ENCODE measurements at regions not wholly inside any gene's neighbourhood (a gene's known extent, or its start where the extent isn't known, plus 50 kb on each side); places are given as distances from the start of the nearest gene placed in this dataset.

- H3K4me1 ChIP-seq (ENCODE audit: insufficient read depth, low read length) = no peaks in the 10 kb centered on the region
- H3K9ac ChIP-seq (ENCODE audit: low read depth, low read length) = no peak overlapping the region
- H3K36me3 ChIP-seq (ENCODE audit: insufficient read depth, low read length) = peaks cover 3% of the 10 kb centered on the region; the same call in 1 of the 2 replicates
- 82% methylated on average over 9 of the region's 9 CpGs for WGBS
- peaks cover 14% of the 10 kb centered on the region; the same call in 1 of the 2 replicates for H3K9me3 ChIP-seq (ENCODE audit: insufficient read depth, low read depth, low read length)
- H3K4me3 ChIP-seq (ENCODE audit: low read length) = no peak overlapping the region
- no peak overlapping the region for H3K27ac ChIP-seq (ENCODE audit: low read depth, low read length)
- no peaks in the 10 kb centered on the region for H3K27me3 ChIP-seq (ENCODE audit: insufficient read depth, low read length)
Observed at GRCh38 chr11:71082454-71082853, 169.9 kb downstream of the SHANK2 start.

GRCh38 chr11:71081704-71082230 is 170.6 kb downstream of the SHANK2 start:
- WGBS = 94% methylated on average over 12 of the region's 12 CpGs
- Histone ChIP-seq H3K4me3 (ENCODE audit: low read length) (no peak overlapping the region), H3K36me3 (ENCODE audit: insufficient read depth, low read length) (peaks cover 3% of the 10 kb centered on the region; the same call in 1 of the 2 replicates), H3K27me3 (ENCODE audit: insufficient read depth, low read length) (no peaks in the 10 kb centered on the region), H3K27ac (ENCODE audit: low read depth, low read length) (no peak overlapping the region), H3K9me3 (ENCODE audit: insufficient read depth, low read depth, low read length) (peaks cover 15% of the 10 kb centered on the region; the same call in 1 of the 2 replicates), H3K4me1 (ENCODE audit: insufficient read depth, low read length) (no peaks in the 10 kb centered on the region), H3K9ac (ENCODE audit: low read depth, low read length) (no peak overlapping the region)

GRCh38 chr11:71080239-71081097 is 171.9 kb downstream of the SHANK2 start:
- Histone ChIP-seq H3K27me3 (ENCODE audit: insufficient read depth, low read length) (no peaks in the 10 kb centered on the region), H3K27ac (ENCODE audit: low read depth, low read length) (no peak overlapping the region)

GRCh38 chr11:71079795-71080194 is 172.6 kb downstream of the SHANK2 start:
- H3K27ac ChIP-seq (ENCODE audit: low read depth, low read length) = no peak overlapping the region
- H3K36me3 ChIP-seq (ENCODE audit: insufficient read depth, low read length) = peaks cover 3% of the 10 kb centered on the region; the same call in 1 of the 2 replicates
- H3K9ac ChIP-seq (ENCODE audit: low read depth, low read length) = no peak overlapping the region
- H3K27me3 ChIP-seq (ENCODE audit: insufficient read depth, low read length) = no peaks in the 10 kb centered on the region
- 100% methylated on average over 1 of the region's 3 CpGs for WGBS
- no peak overlapping the region for H3K4me3 ChIP-seq (ENCODE audit: low read length)
- H3K4me1 ChIP-seq (ENCODE audit: insufficient read depth, low read length) = no peaks in the 10 kb centered on the region
- H3K9me3 ChIP-seq (ENCODE audit: insufficient read depth, low read depth, low read length) = peaks cover 15% of the 10 kb centered on the region; the same call in 1 of the 2 replicates

More at GRCh38 chr11:71080239-71081097, 171.9 kb downstream of the SHANK2 start:
- WGBS = 73% methylated on average over 25 of the region's 25 CpGs
- H3K4me3 ChIP-seq (ENCODE audit: low read length) = no peak overlapping the region
- peaks cover 3% of the 10 kb centered on the region; the same call in 1 of the 2 replicates for H3K36me3 ChIP-seq (ENCODE audit: insufficient read depth, low read length)
- peaks cover 15% of the 10 kb centered on the region; the same call in 1 of the 2 replicates for H3K9me3 ChIP-seq (ENCODE audit: insufficient read depth, low read depth, low read length)
- no peaks in the 10 kb centered on the region for H3K4me1 ChIP-seq (ENCODE audit: insufficient read depth, low read length)
- no peak overlapping the region for H3K9ac ChIP-seq (ENCODE audit: low read depth, low read length)

GRCh38 chr11:71078482-71078881 is 173.9 kb downstream of the SHANK2 start:
- Histone ChIP-seq H3K27ac (ENCODE audit: low read depth, low read length) (no peak overlapping the region), H3K9ac (ENCODE audit: low read depth, low read length) (no peak overlapping the region), H3K4me1 (ENCODE audit: insufficient read depth, low read length) (no peaks in the 10 kb centered on the region), H3K4me3 (ENCODE audit: low read length) (no peak overlapping the region), H3K9me3 (ENCODE audit: insufficient read depth, low read depth, low read length) (peaks cover 15% of the 10 kb centered on the region; the same call in 1 of the 2 replicates), H3K27me3 (ENCODE audit: insufficient read depth, low read length) (no peaks in the 10 kb centered on the region), H3K36me3 (ENCODE audit: insufficient read depth, low read length) (peaks cover 5% of the 10 kb centered on the region; the same call in 1 of the 2 replicates)
- WGBS = 90% methylated on average over 6 of the region's 6 CpGs

- Histone ChIP-seq H3K36me3 (ENCODE audit: insufficient read depth, low read length) (peaks cover 5% of the 10 kb centered on the region; the same call in 1 of the 2 replicates), H3K27ac (ENCODE audit: low read depth, low read length) (no peak overlapping the region), H3K4me1 (ENCODE audit: insufficient read depth, low read length) (no peaks in the 10 kb centered on the region), H3K4me3 (ENCODE audit: low read length) (no peak overlapping the region), H3K9ac (ENCODE audit: low read depth, low read length) (no peak overlapping the region), H3K9me3 (ENCODE audit: insufficient read depth, low read depth, low read length) (peaks cover 15% of the 10 kb centered on the region; the same call in 1 of the 2 replicates), H3K27me3 (ENCODE audit: insufficient read depth, low read length) (no peaks in the 10 kb centered on the region)
- WGBS = 76% methylated on average over 7 of the region's 7 CpGs
Observed at GRCh38 chr11:71076525-71077304, 175.7 kb downstream of the SHANK2 start.

- Histone ChIP-seq H3K9me3 (ENCODE audit: insufficient read depth, low read depth, low read length) (peaks cover 15% of the 10 kb centered on the region; the same call in 1 of the 2 replicates), H3K36me3 (ENCODE audit: insufficient read depth, low read length) (peaks cover 5% of the 10 kb centered on the region; the same call in 1 of the 2 replicates), H3K9ac (ENCODE audit: low read depth, low read length) (no peak overlapping the region), H3K27ac (ENCODE audit: low read depth, low read length) (no peak overlapping the region), H3K4me3 (ENCODE audit: low read length) (no peak overlapping the region), H3K27me3 (ENCODE audit: insufficient read depth, low read length) (no peaks in the 10 kb centered on the region), H3K4me1 (ENCODE audit: insufficient read depth, low read length) (no peaks in the 10 kb centered on the region)
- 84% methylated on average over 10 of the region's 10 CpGs for WGBS
Observed at GRCh38 chr11:71075871-71076420, 176.4 kb downstream of the SHANK2 start.

- H3K9me3 ChIP-seq (ENCODE audit: insufficient read depth, low read depth, low read length) = peaks cover 15% of the 10 kb centered on the region; the same call in 1 of the 2 replicates
- no peak overlapping the region for H3K9ac ChIP-seq (ENCODE audit: low read depth, low read length)
- no peak overlapping the region for H3K4me3 ChIP-seq (ENCODE audit: low read length)
- WGBS = 98% methylated on average over 14 of the region's 14 CpGs
- no peaks in the 10 kb centered on the region for H3K27me3 ChIP-seq (ENCODE audit: insufficient read depth, low read length)
- peaks cover 5% of the 10 kb centered on the region; the same call in 1 of the 2 replicates for H3K36me3 ChIP-seq (ENCODE audit: insufficient read depth, low read length)
- H3K4me1 ChIP-seq (ENCODE audit: insufficient read depth, low read length) = no peaks in the 10 kb centered on the region
- H3K27ac ChIP-seq (ENCODE audit: low read depth, low read length) = no peak overlapping the region
Observed at GRCh38 chr11:71075116-71075720, 177.2 kb downstream of the SHANK2 start.

- 92% methylated on average over 15 of the region's 15 CpGs for WGBS
- H3K27ac ChIP-seq (ENCODE audit: low read depth, low read length) = no peak overlapping the region
- H3K4me1 ChIP-seq (ENCODE audit: insufficient read depth, low read length) = no peaks in the 10 kb centered on the region
- 0 out of 2 replicates have a peak, but pooled peaks cover 3% of the 10 kb centered on the region for H3K9me3 ChIP-seq (ENCODE audit: insufficient read depth, low read depth, low read length)
- H3K27me3 ChIP-seq (ENCODE audit: insufficient read depth, low read length) = no peaks in the 10 kb centered on the region
- no peak overlapping the region for H3K9ac ChIP-seq (ENCODE audit: low read depth, low read length)
- peaks cover 5% of the 10 kb centered on the region; the same call in 1 of the 2 replicates for H3K36me3 ChIP-seq (ENCODE audit: insufficient read depth, low read length)
- H3K4me3 ChIP-seq (ENCODE audit: low read length) = no peak overlapping the region
Observed at GRCh38 chr11:71071736-71072509, 180.5 kb downstream of the SHANK2 start.

All from HUES64 (cell line).